Astrocyte (in vitro differentiated cells and primary cell): ENCODE measurements at regions not wholly inside any gene's neighbourhood (a gene's known extent, or its start where the extent isn't known, plus 50 kb on each side); places are given as distances from the start of the nearest gene placed in this dataset.

Experiments used
- DNase-seq: peaks from one replicate; pipeline ENCODE4 v3.0.0-alpha.2; 2010; ENCODE audit warnings: low read depth
- FAIRE-seq: peaks from 2 replicates; lab custom pipeline; 2011; peaks lifted over from hg19 to GRCh38; lab: Jason Lieb, UNC
- H2AFZ ChIP-seq: 2 replicates; pipeline ENCODE4 v1.6.0; 2012; ENCODE audit warnings: low read depth, low read length, inconsistent platforms
- H3K27ac ChIP-seq: 2 replicates; pipeline ENCODE4 v1.5.1; 2011; ENCODE audit warnings: low read depth, low read length, inconsistent platforms
- H3K27me3 ChIP-seq: 2 replicates; pipeline ENCODE4 v1.6.0; 2011; ENCODE audit warnings: low read length, inconsistent platforms; ENCODE audit not compliant: insufficient read depth
- H3K36me3 ChIP-seq: 2 replicates; pipeline ENCODE4 v1.5.1; 2011; ENCODE audit warnings: low read length, inconsistent platforms; ENCODE audit not compliant: insufficient read depth
- H3K4me1 ChIP-seq: 2 replicates; pipeline ENCODE4 v1.5.1; 2011; ENCODE audit warnings: low read length, inconsistent platforms; ENCODE audit not compliant: insufficient read depth
- H3K4me2 ChIP-seq: 2 replicates; pipeline ENCODE4 v1.6.0; 2012; ENCODE audit warnings: low read length, inconsistent platforms
- H3K4me3 ChIP-seq: 2 replicates; pipeline ENCODE4 v1.5.1; 2011; ENCODE audit warnings: low read depth, mild to moderate bottlenecking, low read length, inconsistent platforms; ENCODE audit not compliant: insufficient read depth
- H3K79me2 ChIP-seq: 2 replicates; pipeline ENCODE4 v1.6.0; 2012; ENCODE audit warnings: mild to moderate bottlenecking, low read length, inconsistent platforms; ENCODE audit not compliant: insufficient read depth
- H3K9ac ChIP-seq: 2 replicates; pipeline ENCODE4 v1.6.0; 2012; ENCODE audit warnings: mild to moderate bottlenecking, low read length, inconsistent platforms
- H3K9me3 ChIP-seq: 2 replicates; pipeline ENCODE4 v1.5.1; 2012; ENCODE audit warnings: low read depth, mild to moderate bottlenecking, low read length, inconsistent platforms; ENCODE audit not compliant: insufficient read depth
- H4K20me1 ChIP-seq: 2 replicates; pipeline ENCODE4 v1.6.0; 2012; ENCODE audit warnings: low read length, inconsistent platforms; ENCODE audit not compliant: insufficient read depth
- H3K27ac Mint-ChIP-seq: one replicate; pipeline ENCODE4 v1.8.0; 2021; ENCODE audit warnings: mild to moderate bottlenecking, mixed read lengths; ENCODE audit not compliant: unreplicated experiment
- H3K27me3 Mint-ChIP-seq: one replicate; pipeline ENCODE4 v1.8.0; 2021; ENCODE audit warnings: low read depth, mixed read lengths; ENCODE audit not compliant: unreplicated experiment
- H3K36me3 Mint-ChIP-seq: one replicate; pipeline ENCODE4 v1.8.0; 2021; ENCODE audit warnings: low read depth, mixed read lengths; ENCODE audit not compliant: unreplicated experiment
- H3K4me1 Mint-ChIP-seq: one replicate; pipeline ENCODE4 v1.8.0; 2021; ENCODE audit warnings: low read depth, mixed read lengths; ENCODE audit not compliant: unreplicated experiment
- H3K4me3 Mint-ChIP-seq: one replicate; pipeline ENCODE4 v1.8.0; 2021; ENCODE audit warnings: mild to moderate bottlenecking, moderate library complexity, mixed read lengths; ENCODE audit not compliant: unreplicated experiment
- H3K9me3 Mint-ChIP-seq: one replicate; pipeline ENCODE4 v1.8.0; 2021; ENCODE audit warnings: mild to moderate bottlenecking, mixed read lengths; ENCODE audit not compliant: unreplicated experiment
- EZH2 ChIP-seq: IDR thresholded peaks from 2 replicates; pipeline ENCODE4 v1.6.1; 2012; ENCODE audit warnings: mild to moderate bottlenecking, low read length, inconsistent platforms; ENCODE audit not compliant: insufficient read depth
- TF ChIP-seq, protein P1 (sequence below): IDR thresholded peaks from 2 replicates; pipeline ENCODE4 v1.5.1; 2011; ENCODE audit warnings: low read depth, mild to moderate bottlenecking, inconsistent platforms, low read length, moderate library complexity; ENCODE audit not compliant: insufficient read depth

DNA sequence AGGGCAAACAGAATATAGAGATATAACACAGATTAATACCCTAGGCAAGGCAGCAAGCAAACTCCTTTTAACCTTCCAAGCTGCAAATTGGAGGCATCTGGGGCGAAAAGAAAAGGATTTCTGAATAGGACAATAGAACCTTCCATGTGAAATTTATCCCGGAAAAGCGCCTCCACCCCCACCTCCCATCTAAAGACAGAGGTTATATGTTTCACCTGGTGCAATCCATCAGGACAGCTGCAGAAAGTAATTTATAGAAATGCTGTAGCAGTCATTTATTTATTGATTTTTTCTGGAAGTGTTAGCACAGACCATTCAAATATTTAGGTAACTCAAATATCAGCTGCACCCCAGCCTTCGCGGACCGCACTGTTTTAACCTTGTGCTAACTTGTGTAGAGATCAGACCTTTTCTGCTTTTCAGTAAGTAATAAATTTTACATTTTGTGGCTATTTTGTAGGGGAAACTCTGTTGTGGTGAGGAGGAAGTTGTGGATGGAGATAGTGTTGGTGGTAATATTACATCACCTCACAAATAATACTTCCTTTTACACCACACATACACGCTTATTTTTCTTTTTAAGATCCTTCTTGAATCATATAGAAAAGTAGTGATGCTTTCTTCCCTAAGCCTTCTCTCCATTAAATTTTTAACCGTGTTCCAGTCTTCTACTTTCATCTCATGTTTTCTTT lies 919.3 kb upstream of the CDH2 start:
- H3K36me3 ChIP-seq = no peaks in the 10 kb centered on the region
- no peak overlapping the region for H3K27ac ChIP-seq
- no peaks in the 10 kb centered on the region for H4K20me1 ChIP-seq
- Mint-ChIP-seq H3K36me3 (no peaks in the 10 kb centered on the region), H3K4me3 (no peak overlapping the region), H3K27me3 (no peaks in the 10 kb centered on the region), H3K27ac (no peak overlapping the region), H3K4me1 (peaks cover 2% of the 10 kb centered on the region), H3K9me3 (no peaks in the 10 kb centered on the region)
- no peak for FAIRE-seq
- H3K4me1 ChIP-seq = no peaks in the 10 kb centered on the region
- no peak for DNase-seq
- no peak overlapping the region for H2AFZ ChIP-seq
- no peak overlapping the region for H3K9ac ChIP-seq
- H3K4me3 ChIP-seq = no peak overlapping the region
- H3K9me3 ChIP-seq = no peaks in the 10 kb centered on the region
- no peaks in the 10 kb centered on the region for H3K79me2 ChIP-seq
- no peak overlapping the region for H3K4me2 ChIP-seq
- no peaks in the 10 kb centered on the region for H3K27me3 ChIP-seq
- TF ChIP-seq EZH2 = no peak
- TF ChIP-seq, protein P1, sequence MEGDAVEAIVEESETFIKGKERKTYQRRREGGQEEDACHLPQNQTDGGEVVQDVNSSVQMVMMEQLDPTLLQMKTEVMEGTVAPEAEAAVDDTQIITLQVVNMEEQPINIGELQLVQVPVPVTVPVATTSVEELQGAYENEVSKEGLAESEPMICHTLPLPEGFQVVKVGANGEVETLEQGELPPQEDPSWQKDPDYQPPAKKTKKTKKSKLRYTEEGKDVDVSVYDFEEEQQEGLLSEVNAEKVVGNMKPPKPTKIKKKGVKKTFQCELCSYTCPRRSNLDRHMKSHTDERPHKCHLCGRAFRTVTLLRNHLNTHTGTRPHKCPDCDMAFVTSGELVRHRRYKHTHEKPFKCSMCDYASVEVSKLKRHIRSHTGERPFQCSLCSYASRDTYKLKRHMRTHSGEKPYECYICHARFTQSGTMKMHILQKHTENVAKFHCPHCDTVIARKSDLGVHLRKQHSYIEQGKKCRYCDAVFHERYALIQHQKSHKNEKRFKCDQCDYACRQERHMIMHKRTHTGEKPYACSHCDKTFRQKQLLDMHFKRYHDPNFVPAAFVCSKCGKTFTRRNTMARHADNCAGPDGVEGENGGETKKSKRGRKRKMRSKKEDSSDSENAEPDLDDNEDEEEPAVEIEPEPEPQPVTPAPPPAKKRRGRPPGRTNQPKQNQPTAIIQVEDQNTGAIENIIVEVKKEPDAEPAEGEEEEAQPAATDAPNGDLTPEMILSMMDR = no peak

- no peaks in the 10 kb centered on the region for H3K4me1 Mint-ChIP-seq
- no peak for FAIRE-seq
Measured at GRCh38 chr18:29087616-29088246, 910.8 kb upstream of the CDH2 start.

More at GRCh38 chr18:29087616-29088246, 910.8 kb upstream of the CDH2 start:
- H3K27ac ChIP-seq = no peak overlapping the region
- H3K36me3 ChIP-seq = no peaks in the 10 kb centered on the region
- H3K9me3 ChIP-seq = no peaks in the 10 kb centered on the region
- no peak overlapping the region for H2AFZ ChIP-seq
- DNase-seq = no peak
- H3K4me1 ChIP-seq = no peaks in the 10 kb centered on the region
- H3K4me3 ChIP-seq = no peak overlapping the region
- no peaks in the 10 kb centered on the region for H3K27me3 Mint-ChIP-seq
- H3K4me3 Mint-ChIP-seq = no peak overlapping the region
- H3K36me3 Mint-ChIP-seq = no peaks in the 10 kb centered on the region
- no peaks in the 10 kb centered on the region for H4K20me1 ChIP-seq
- TF ChIP-seq EZH2 = no peak
- TF ChIP-seq, protein P1 = no peak
- H3K27ac Mint-ChIP-seq = no peak overlapping the region
- no peak overlapping the region for H3K4me2 ChIP-seq
- H3K9ac ChIP-seq = no peak overlapping the region
- no peaks in the 10 kb centered on the region for H3K27me3 ChIP-seq
- no peaks in the 10 kb centered on the region for H3K79me2 ChIP-seq
- no peaks in the 10 kb centered on the region for H3K9me3 Mint-ChIP-seq
